Left ventricle myocardium inferior (tissue), 1 donor: ENCODE measurements at regions not wholly inside any gene's neighbourhood (a gene's known extent, or its start where the extent isn't known, plus 50 kb on each side); places are given as distances from the start of the nearest gene placed in this dataset.

Source experiments
- DNase-seq: peaks from one replicate; pipeline ENCODE4 v3.0.0-alpha.2; 2020
- H3K27ac ChIP-seq: fragments of 200-600 bp; replicated peaks from 2 replicates; pipeline ENCODE4 v1.8.0; 2021
- H3K27me3 ChIP-seq: fragments of 200-600 bp; 2 replicates; pipeline ENCODE4 v1.8.0; 2021; ENCODE audit warnings: low read depth
- H3K36me3 ChIP-seq: fragments of 200-600 bp; 2 replicates; pipeline ENCODE4 v1.8.0; 2021
- H3K4me1 ChIP-seq: fragments of 200-600 bp; 2 replicates; pipeline ENCODE4 v1.8.0; 2021
- H3K4me3 ChIP-seq: fragments of 200-600 bp; 2 replicates; pipeline ENCODE4 v1.8.0; 2021; ENCODE audit warnings: mild to moderate bottlenecking, moderate library complexity
- H3K9me3 ChIP-seq: fragments of 200-600 bp; replicated peaks from 2 replicates; pipeline ENCODE4 v1.8.0; 2021
- intact Hi-C: fragments of 100-400 bp; cut with micrococcal nuclease; formaldehyde crosslinking; loops from one replicate; pipeline ENCODE4 v1.11.0; 2022
- TF ChIP-seq, protein P1 (sequence below): fragments of 200-600 bp; IDR thresholded peaks from 2 replicates; pipeline ENCODE4 v1.8.0; 2021; ENCODE audit warnings: antibody characterized with exemption, mild to moderate bottlenecking, borderline replicate concordance
- donor health status: DM: no; HTN: yes; CAD: no; lungs with severe emphysema.

DNA sequence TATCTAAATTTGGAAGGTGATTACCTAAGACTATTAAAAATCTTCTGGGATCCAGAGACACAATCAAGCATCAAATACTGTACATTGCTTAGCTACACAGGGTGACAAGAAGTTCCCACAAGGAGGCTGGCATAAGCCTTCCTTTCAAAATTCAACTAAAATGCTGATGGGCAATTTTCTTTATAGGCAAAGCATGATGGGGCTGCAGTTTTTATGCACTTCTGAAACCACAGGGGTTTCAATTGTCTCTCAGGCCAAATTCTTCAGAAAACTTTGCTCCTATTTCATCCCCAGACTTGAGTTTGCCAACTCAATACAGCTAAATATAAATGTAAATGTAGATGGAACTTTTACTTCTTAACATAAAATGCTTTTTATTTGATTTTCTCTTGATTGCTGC, 241.6 kb downstream of the ZPLD1 start:
- H3K4me1 ChIP-seq, result peaks cover 15% of the 10 kb centered on the region
- no peaks in the 10 kb centered on the region for H3K9me3 ChIP-seq
- no peak for DNase-seq
- no peaks in the 10 kb centered on the region for H3K27me3 ChIP-seq
- no peak overlapping the region for H3K27ac ChIP-seq
- H3K36me3 ChIP-seq, result no peaks in the 10 kb centered on the region
- intact Hi-C loops, result no loop called here
- TF ChIP-seq, protein P1, sequence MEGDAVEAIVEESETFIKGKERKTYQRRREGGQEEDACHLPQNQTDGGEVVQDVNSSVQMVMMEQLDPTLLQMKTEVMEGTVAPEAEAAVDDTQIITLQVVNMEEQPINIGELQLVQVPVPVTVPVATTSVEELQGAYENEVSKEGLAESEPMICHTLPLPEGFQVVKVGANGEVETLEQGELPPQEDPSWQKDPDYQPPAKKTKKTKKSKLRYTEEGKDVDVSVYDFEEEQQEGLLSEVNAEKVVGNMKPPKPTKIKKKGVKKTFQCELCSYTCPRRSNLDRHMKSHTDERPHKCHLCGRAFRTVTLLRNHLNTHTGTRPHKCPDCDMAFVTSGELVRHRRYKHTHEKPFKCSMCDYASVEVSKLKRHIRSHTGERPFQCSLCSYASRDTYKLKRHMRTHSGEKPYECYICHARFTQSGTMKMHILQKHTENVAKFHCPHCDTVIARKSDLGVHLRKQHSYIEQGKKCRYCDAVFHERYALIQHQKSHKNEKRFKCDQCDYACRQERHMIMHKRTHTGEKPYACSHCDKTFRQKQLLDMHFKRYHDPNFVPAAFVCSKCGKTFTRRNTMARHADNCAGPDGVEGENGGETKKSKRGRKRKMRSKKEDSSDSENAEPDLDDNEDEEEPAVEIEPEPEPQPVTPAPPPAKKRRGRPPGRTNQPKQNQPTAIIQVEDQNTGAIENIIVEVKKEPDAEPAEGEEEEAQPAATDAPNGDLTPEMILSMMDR, result no peak
- H3K4me3 ChIP-seq, result no peak overlapping the region

DNA sequence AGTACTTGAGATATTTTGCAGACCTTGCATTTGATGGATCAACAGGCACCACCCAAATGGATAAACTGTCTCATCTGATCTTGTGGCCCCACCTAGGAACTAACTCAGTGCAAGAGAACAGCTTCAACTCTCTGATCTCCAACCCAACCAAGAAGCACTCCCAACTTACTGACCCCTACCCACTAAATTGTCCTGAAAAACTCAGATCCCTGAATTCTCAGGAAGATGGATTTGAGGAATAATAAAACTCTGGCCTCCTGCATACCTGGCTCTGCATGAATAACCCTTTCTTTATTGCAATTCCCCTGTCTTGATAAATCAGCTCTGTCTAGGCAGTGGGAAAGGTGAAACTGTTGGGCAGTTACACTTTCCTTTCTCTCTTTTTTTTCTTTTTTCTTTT, 247.9 kb downstream of the ZPLD1 start:
- H3K27me3 ChIP-seq, result peaks cover 4% of the 10 kb centered on the region
- intact Hi-C loops, result no loop called here
- H3K36me3 ChIP-seq, result no peaks in the 10 kb centered on the region
- H3K4me3 ChIP-seq, result no peak overlapping the region
- H3K4me1 ChIP-seq, result no peaks in the 10 kb centered on the region
- no peaks in the 10 kb centered on the region for H3K9me3 ChIP-seq
- TF ChIP-seq, protein P1, result no peak
- H3K27ac ChIP-seq, result no peak overlapping the region
- DNase-seq, result no peak

DNA sequence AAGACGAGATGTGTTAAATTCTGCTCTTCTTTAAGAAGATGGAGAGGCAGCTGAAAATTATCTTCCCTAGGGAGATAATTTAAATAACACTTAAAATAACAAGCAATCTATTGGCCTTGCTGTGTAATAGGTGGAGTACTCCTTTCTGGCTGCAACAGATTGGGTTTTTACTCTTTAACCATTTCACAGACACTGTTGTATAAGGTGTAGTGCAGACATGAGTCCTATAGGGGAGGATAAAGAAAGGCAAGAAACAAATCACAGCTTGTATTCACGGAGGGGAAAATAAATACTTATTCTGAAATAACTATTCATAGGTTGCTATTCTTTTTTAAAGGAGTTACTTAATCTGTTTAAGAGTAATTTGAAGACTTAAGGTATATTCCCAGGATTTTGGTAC, 252.0 kb downstream of the ZPLD1 start:
- TF ChIP-seq, protein P1, result no peak
- H3K9me3 ChIP-seq, result no peaks in the 10 kb centered on the region
- H3K4me3 ChIP-seq, result no peak overlapping the region
- no peak overlapping the region for H3K27ac ChIP-seq
- DNase-seq, result no peak
- H3K27me3 ChIP-seq, result peaks cover 4% of the 10 kb centered on the region
- no peaks in the 10 kb centered on the region for H3K4me1 ChIP-seq
- intact Hi-C loops, result no loop called here
- H3K36me3 ChIP-seq, result no peaks in the 10 kb centered on the region

DNA sequence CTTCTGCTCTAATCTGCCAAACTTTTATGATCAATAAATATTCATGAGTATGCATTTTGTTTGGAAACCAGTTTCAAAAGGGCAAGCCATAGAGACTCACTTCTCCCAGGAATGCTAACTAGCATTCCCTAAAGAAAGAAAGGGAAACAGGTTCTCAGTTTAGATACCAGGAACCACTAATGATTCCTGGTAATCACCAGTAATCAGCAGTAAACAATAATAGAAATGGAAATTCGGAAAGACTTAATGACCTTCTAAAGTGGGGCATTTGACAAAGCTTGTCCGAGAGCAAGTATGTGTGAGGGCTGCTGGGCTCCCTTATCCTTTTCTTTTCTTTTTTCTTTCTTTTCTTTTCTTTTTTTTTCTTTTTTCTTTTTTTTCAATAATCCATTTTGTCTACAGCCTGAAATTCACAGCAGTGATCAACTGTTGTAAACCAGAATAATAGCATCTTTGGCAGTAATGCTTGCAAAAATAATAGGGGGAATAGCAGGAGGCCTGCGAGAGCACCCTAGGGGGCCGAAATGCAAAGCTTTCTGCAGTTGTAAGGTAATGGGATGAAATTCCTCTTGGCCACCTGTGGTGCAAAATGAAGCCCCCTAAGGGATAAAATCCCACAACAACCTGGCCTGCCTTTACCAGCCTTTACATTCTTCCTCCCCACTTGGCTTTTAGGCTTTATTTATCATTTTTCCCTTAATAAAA, 253.2 kb downstream of the ZPLD1 start:
- TF ChIP-seq, protein P1, result no peak
- H3K27ac ChIP-seq, result no peak overlapping the region
- intact Hi-C loops, result no loop called here
- H3K4me3 ChIP-seq, result no peak overlapping the region
- H3K9me3 ChIP-seq, result peaks cover 9% of the 10 kb centered on the region
- no peaks in the 10 kb centered on the region for H3K36me3 ChIP-seq
- DNase-seq, result no peak
- H3K27me3 ChIP-seq, result peaks cover 4% of the 10 kb centered on the region
- H3K4me1 ChIP-seq, result no peaks in the 10 kb centered on the region

DNA sequence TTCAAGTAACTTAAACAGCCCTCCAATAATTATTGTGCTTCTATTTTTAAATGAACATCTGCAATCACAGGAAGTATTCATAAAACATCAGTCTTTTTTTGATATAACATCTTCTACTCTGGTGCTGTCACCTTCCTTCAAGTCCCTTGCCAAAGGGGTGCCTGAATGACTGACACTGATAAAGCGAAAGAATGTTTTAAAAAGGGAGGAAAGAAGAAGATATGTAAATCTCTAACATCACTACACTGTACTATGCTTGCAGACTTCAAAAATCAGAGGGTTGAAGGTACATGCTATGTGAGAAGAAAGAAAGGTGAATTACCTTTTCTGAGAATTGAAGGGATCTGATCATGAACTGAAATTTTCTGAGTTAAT, 253.7 kb downstream of the ZPLD1 start:
- Histone ChIP-seq H3K9me3 (peaks cover 10% of the 10 kb centered on the region), H3K4me1 (no peaks in the 10 kb centered on the region), H3K36me3 (no peaks in the 10 kb centered on the region), H3K4me3 (no peak overlapping the region), H3K27me3 (peaks cover 4% of the 10 kb centered on the region), H3K27ac (no peak overlapping the region)
- intact Hi-C loops, result no loop called here
- DNase-seq, result no peak
- TF ChIP-seq, protein P1, result no peak
